NB4 (cell line): ENCODE measurements at regions not wholly inside any gene's neighbourhood (a gene's known extent, or its start where the extent isn't known, plus 50 kb on each side); places are given as distances from the start of the nearest gene placed in this dataset.

Source experiments
- DNase-seq: peaks from one replicate; pipeline ENCODE4 v3.0.0; 2010; ENCODE audit warnings: low read depth
- H3K4me3 ChIP-seq: one replicate; pipeline ENCODE4 v1.5.1; 2011; ENCODE audit warnings: mild to moderate bottlenecking, low read depth, low read length, moderate library complexity
- CTCF ChIP-seq: IDR thresholded peaks from one replicate; pipeline ENCODE4 v1.5.1; 2012; ENCODE audit warnings: low read depth, low read length
- MYC ChIP-seq: IDR thresholded peaks from 2 replicates; pipeline ENCODE4 v1.6.1; 2011; ENCODE audit warnings: low read depth, low read length
- POLR2A ChIP-seq: IDR thresholded peaks from 2 replicates; pipeline ENCODE4 v1.6.1; 2011; ENCODE audit warnings: mild to moderate bottlenecking; ENCODE audit not compliant: insufficient read length; ENCODE audit errors: extremely low read depth
- TF ChIP-seq, protein P1 (sequence below): IDR thresholded peaks from 2 replicates; pipeline ENCODE4 v1.6.1; 2011; ENCODE audit warnings: low read depth, low read length

DNA sequence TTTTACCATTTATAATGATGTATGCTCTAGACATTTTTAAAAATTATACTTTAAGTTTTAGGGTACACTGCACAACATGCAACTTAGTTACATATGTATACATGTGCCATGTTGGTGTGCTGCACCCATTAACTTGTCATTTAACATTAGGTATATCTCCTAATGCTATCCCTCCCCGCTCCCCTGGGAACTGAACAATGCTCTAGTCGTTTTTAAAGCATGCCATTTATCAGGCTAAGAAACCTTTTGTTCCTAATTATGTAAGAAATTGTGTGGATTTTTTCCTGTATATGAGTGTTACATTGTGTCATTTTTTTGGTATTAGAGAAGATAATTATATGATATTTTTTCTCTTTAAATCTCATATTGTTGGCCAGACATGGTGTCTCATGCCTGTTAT, 72.8 kb upstream of the SGCD start:
- DNase-seq: no peak
- no peak overlapping the region for H3K4me3 ChIP-seq
- no peak for TF ChIP-seq MYC
- TF ChIP-seq, protein P1, sequence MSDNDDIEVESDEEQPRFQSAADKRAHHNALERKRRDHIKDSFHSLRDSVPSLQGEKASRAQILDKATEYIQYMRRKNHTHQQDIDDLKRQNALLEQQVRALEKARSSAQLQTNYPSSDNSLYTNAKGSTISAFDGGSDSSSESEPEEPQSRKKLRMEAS: no peak
- no peak for TF ChIP-seq POLR2A
- no peak for TF ChIP-seq CTCF

DNA sequence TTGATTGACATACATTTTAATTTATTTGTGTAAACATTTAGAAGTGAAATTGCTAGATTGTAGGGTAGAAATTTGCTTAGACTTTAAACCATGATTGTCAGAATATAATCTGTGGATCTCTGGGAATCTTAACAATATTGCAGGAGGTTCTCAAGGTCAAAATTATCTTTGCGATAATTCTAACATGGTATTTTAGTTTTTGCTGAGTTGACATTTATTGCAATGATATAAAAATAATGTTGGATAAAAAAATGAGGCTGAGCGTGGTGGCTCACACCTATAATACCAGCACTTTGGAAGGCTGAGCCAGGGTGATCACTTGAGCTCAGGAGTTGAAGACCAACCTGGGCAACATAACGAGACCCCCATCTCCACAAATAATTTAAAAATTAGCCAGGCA, 70.3 kb upstream of the SGCD start:
- no peak for DNase-seq
- H3K4me3 ChIP-seq: no peak overlapping the region
- TF ChIP-seq MYC (no peak), POLR2A (no peak), CTCF (no peak)
- TF ChIP-seq, protein P1: no peak

DNA sequence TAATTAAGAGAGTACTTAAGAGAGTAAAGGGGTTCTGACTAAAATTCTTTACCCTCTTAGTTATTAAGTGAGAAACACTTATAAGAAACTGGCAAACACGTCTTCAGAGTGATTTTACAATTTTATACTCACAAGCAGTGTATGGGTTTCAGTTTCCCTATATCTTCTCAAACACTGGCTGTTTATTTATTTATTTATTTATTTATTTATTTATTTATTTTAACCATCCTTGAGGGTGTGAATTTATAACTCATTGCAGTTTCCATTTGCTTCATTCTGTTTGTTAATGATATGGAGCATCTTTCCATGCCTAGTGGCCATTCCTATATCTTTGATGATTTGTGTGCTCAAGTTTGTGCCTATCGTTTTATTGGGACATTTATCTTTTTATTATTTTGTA, 68.0 kb upstream of the SGCD start:
- TF ChIP-seq, protein P1: no peak
- no peak for TF ChIP-seq POLR2A
- no peak overlapping the region for H3K4me3 ChIP-seq
- no peak for DNase-seq

DNA sequence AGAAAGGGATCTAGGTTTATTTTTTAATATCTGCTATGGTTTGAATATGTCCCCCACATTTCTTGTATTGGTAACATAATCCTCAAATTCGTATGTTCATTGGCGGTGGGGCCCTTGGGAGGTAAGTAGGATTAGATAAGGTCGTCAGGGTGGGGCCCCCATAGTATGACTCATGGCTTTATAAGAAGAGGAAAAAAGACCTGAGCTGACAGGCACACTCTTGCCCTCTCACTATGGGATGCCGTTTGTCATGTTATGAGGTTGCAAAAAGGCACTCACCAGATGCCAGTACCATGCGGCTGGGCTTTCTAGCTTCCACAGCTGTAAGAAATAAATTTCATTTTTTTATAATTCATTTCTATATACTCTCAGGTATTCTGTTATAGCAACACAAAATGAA, 67.3 kb upstream of the SGCD start:
- no peak for TF ChIP-seq MYC
- no peak for TF ChIP-seq CTCF
- TF ChIP-seq POLR2A: no peak
- TF ChIP-seq, protein P1: no peak
- no peak for DNase-seq
- H3K4me3 ChIP-seq: no peak overlapping the region

- no peak for DNase-seq
- no peak for TF ChIP-seq POLR2A
- TF ChIP-seq CTCF: no peak
- TF ChIP-seq MYC: no peak
- TF ChIP-seq, protein P1: no peak
- no peak overlapping the region for H3K4me3 ChIP-seq
These were observed 65.6 kb upstream of the SGCD start for GRCh38 chr5:156261275-156261939.

GRCh38 chr5:156271569-156271968, 55.4 kb upstream of the SGCD start:
- no peak for DNase-seq
- TF ChIP-seq, protein P1: no peak
- no peak overlapping the region for H3K4me3 ChIP-seq

GRCh38 chr5:156272139-156272538, 54.8 kb upstream of the SGCD start:
- TF ChIP-seq POLR2A (no peak), CTCF (no peak), MYC (no peak)
- TF ChIP-seq, protein P1: no peak
- no peak for DNase-seq
- H3K4me3 ChIP-seq: no peak overlapping the region
